LNCaP clone FGC (cell line): ENCODE measurements at regions not wholly inside any gene's neighbourhood (a gene's known extent, or its start where the extent isn't known, plus 50 kb on each side); places are given as distances from the start of the nearest gene placed in this dataset.

Experiments used
- DNase-seq: peaks from one replicate; pipeline ENCODE4 v3.0.0-alpha.2; 2011; ENCODE audit warnings: low read depth
- H3K4me3 ChIP-seq: 2 replicates; pipeline ENCODE4 v1.5.1; 2011; ENCODE audit warnings: mild to moderate bottlenecking, low read depth, low read length, control low read depth
- TF ChIP-seq, protein P1 (sequence below): IDR thresholded peaks from 2 replicates; pipeline ENCODE4 v1.5.1; 2012; ENCODE audit warnings: mild to moderate bottlenecking; ENCODE audit not compliant: control insufficient read depth, insufficient read depth; ENCODE audit errors: extremely low read depth

DNA sequence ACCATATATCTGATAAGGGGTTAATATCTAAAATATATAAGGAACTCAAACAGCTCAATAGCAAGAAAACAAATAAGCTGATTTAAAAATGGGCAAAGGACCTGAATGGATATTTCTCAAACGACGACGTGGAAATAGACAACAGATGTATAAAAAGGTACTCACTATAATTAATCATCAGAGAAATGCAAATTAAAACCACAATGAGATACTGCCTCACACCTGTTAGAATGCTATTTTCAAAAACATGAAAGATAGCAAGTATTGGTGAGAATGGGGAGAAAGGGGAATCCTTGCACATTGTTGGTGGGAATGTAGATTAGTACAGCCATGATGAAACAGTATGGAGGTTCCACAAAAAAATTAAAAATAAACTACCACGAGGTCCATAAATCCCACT lies 163.2 kb downstream of the DKK1 start:
- DNase-seq = no peak
- H3K4me3 ChIP-seq = no peak overlapping the region
- TF ChIP-seq, protein P1, sequence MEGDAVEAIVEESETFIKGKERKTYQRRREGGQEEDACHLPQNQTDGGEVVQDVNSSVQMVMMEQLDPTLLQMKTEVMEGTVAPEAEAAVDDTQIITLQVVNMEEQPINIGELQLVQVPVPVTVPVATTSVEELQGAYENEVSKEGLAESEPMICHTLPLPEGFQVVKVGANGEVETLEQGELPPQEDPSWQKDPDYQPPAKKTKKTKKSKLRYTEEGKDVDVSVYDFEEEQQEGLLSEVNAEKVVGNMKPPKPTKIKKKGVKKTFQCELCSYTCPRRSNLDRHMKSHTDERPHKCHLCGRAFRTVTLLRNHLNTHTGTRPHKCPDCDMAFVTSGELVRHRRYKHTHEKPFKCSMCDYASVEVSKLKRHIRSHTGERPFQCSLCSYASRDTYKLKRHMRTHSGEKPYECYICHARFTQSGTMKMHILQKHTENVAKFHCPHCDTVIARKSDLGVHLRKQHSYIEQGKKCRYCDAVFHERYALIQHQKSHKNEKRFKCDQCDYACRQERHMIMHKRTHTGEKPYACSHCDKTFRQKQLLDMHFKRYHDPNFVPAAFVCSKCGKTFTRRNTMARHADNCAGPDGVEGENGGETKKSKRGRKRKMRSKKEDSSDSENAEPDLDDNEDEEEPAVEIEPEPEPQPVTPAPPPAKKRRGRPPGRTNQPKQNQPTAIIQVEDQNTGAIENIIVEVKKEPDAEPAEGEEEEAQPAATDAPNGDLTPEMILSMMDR = no peak

DNA sequence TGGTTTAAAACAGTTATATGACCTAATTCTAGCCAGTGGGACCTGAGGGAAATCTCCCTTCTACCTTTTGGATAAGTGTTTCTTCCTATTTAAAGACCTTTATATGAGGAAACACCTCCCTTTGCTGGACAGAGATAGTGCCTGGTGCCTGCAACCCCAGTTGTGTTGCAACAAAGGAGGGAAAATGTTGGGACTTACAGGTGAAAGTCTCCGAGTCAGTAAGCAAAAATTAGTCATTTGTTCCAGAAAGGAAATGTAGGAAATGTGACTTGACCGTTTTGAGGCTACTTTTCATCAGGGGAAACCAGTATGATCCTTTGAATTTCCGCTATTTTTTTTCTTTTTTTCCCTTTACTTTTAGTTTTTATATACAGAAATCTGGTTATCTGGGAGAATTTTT lies 165.5 kb downstream of the DKK1 start:
- DNase-seq = no peak
- no peak overlapping the region for H3K4me3 ChIP-seq
- TF ChIP-seq, protein P1 = no peak

DNA sequence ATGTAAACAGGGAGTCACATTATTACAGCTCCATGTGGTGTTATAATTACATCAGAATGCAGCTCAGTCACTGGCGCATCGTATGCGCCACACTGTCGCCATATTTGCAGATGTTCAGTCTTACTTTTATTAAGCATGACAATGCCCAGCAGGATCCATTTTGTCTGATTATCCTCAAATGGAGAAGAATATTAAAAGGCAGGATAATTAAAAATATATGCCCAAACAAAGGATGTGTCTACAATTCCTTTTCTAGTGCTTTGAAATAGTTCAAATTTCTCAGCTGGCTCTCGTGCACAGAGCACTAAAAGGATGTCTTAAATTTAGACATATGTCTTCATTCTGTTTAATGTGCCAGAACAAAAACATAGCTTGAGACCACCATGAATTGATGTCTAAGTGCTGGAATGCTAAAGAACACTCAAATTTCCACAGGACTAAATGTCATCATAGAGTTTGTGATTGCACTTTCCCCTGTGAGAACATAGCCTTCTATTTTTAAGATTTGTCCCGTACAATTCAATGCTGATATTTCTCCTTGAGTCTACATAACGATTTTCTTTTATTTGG lies 168.0 kb downstream of the DKK1 start:
- DNase-seq = no peak
- TF ChIP-seq, protein P1 = no peak
- H3K4me3 ChIP-seq = no peak overlapping the region

DNA sequence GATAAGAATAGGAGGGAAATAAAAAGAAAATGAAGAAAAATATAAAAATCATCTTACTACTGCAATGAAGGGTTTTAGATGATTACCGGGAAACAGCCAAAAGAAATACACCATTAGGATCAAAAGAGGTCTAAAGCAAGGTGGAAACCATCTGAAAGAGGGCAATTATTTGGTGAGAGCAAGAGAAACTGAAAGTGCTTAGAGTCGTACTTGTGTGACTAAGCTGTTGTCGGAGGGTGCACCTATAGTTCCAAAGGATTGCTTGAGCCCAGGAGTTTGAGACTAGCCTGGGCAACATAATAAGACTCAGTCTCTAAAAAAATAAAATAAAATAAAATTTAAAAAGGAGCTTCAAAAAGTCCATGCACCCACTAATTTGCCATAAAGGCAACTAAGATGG lies 169.5 kb downstream of the DKK1 start:
- no peak overlapping the region for H3K4me3 ChIP-seq
- TF ChIP-seq, protein P1 = no peak

DNA sequence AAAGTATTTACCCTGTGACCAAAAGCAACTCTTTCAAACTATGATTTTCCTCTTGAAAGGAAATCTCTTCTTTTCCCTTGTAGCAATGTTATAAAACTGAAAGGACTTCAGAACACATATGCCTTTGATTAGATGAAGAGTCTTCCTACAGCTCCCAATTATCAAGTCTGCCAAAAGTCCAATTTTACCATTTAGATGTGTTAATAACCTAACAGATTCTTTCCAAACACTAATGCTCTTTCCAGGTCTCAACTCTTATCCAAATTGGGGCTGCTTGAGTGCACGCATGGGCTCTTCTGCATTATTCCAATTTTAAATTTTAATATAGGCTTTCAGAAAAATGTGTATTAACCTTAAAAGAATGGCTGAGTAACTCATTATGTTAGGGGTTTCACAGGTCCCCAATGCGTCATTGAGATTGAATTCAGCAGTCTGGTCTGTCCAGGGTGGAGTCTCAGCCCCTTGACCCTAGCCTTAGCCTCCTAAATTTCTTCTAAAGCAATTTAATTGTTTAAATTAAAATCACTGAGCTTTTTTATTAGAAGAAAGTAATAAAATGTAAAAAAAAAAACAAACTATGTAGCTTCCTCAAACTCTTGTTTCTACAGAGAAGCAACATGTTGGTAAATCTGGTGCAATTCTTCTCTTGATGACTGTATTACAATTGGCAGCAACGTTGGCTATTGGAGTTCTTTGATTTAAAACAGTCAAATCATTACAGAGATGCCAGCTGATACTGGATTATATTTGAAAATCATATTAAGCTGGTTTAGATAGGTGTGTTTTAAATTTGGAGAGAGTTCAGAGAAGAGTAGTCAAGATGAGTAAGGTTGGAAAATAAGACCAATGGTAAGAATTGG lies 170.4 kb downstream of the DKK1 start:
- no peak overlapping the region for H3K4me3 ChIP-seq
- TF ChIP-seq, protein P1 = no peak
- no peak for DNase-seq

More for the DNA sequence above, 169.5 kb downstream of the DKK1 start:
- no peak for DNase-seq

DNA sequence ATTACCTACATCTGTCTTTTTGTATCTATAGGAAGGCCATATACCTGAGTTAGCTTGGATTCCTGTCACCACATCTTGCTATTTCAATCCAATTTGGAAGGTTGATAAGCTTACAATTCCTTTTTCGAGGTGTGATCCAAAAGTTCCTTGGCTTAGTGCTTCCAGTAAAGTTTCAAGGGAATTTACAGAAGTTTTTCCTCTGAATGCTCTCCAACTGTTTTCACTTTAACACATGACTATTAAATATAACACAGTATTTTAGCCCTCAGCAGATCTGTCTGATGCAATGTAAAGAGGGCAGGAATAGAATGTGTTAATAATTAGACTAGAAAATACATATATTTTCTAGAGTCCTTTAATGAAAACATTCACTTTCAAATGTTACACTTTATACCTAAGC lies 171.4 kb downstream of the DKK1 start:
- no peak overlapping the region for H3K4me3 ChIP-seq
- TF ChIP-seq, protein P1 = no peak
- DNase-seq = no peak
